ENCODE measurements at regions not wholly inside any gene's neighbourhood (a gene's known extent, or its start where the extent isn't known, plus 50 kb on each side); places are given as distances from the start of the nearest gene placed in this dataset.

DNA sequence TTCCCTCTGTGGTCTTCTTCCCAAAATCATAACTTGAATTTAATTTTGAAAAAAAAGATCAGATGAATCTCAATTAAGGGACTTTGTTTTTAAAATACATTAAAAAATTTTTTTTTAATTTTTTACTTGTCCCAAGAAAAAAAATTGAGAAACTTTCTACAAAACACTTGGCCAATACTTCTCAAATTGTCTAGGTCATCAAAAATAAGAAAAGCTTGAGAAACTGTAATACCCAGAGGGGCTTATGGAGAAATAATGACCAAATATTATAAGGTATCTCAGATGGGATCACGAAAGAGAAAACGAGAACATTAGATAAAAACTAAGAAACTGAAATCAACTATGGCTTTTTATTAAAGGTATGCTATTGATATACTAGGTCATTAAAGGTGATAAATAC, 835.0 kb downstream of the GATA3 start:
- Histone ChIP-seq H2AFZ (no peak overlapping the region), H3K79me2 (ENCODE audit: low read depth) (no peaks in the 10 kb centered on the region), H3K4me2 (no peak overlapping the region), H3K36me3 (ENCODE audit: low read depth) (no peaks in the 10 kb centered on the region), H3K9me2 (ENCODE audit: insufficient read depth) (no peaks in the 10 kb centered on the region), H3K27me3 (ENCODE audit: insufficient read depth, low read depth) (no peaks in the 10 kb centered on the region), H3K9me3 (ENCODE audit: insufficient read depth, low read depth) (no peaks in the 10 kb centered on the region), H4K20me1 (ENCODE audit: insufficient read depth) (no peaks in the 10 kb centered on the region), H3K4me1 (replicated peaks; ENCODE audit: insufficient read depth) (no peaks in the 10 kb centered on the region), H3K27ac (no peak overlapping the region), H3K4me3 (no peak overlapping the region), H3F3A (ENCODE audit: insufficient read depth, low read depth) (no peaks in the 10 kb centered on the region)
- BruUV-seq (replicated peaks), result no TSS peak
- CTCF ChIA-PET, result no interaction called here
- DNase-seq, result no peak
- TF ChIP-seq CTCF (conservative IDR thresholded peaks at IDR 0.05) (no peak), EZH2 (IDR thresholded peaks at IDR 0.05; ENCODE audit: low read depth) (no peak)
- intact Hi-C loops (cut with micrococcal nuclease; ENCODE audit: unreplicated experiment), result no loop called here
- POLR2A ChIA-PET (ENCODE audit: unreplicated experiment), result no interaction called here

DNA sequence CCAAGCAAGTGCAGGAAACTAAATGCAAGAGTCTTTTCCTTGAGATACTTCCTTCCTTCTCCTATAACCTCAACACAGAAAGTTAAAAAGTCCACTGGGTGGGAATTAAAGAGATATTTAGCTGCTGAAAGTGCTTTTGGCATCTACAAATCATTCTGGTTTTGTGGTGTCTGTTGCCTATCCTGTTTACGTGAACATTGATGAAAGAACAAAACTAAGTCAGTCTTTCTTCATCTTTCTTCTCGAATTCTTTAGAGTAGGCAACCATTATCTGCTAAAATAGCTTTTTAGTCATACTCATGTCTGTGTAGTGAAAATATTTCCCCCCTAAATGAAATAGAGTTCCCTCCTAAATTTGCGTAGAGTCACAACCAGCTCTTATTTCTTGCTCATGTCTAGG, 838.6 kb downstream of the GATA3 start:
- Histone ChIP-seq H3K27me3 (ENCODE audit: insufficient read depth, low read depth) (no peaks in the 10 kb centered on the region), H3K4me2 (no peak overlapping the region), H3K79me2 (ENCODE audit: low read depth) (no peaks in the 10 kb centered on the region), H3K9me3 (ENCODE audit: insufficient read depth, low read depth) (no peaks in the 10 kb centered on the region), H4K20me1 (ENCODE audit: insufficient read depth) (no peaks in the 10 kb centered on the region), H3F3A (ENCODE audit: insufficient read depth, low read depth) (no peaks in the 10 kb centered on the region), H2AFZ (no peak overlapping the region), H3K27ac (no peak overlapping the region), H3K4me1 (replicated peaks; ENCODE audit: insufficient read depth) (no peaks in the 10 kb centered on the region), H3K9me2 (ENCODE audit: insufficient read depth) (no peaks in the 10 kb centered on the region), H3K4me3 (no peak overlapping the region), H3K36me3 (ENCODE audit: low read depth) (no peaks in the 10 kb centered on the region)
- CTCF ChIA-PET, result no interaction called here
- POLR2A ChIA-PET (ENCODE audit: unreplicated experiment), result no interaction called here
- intact Hi-C loops (cut with micrococcal nuclease; ENCODE audit: unreplicated experiment), result no loop called here
- no peak for DNase-seq
- no peak for TF ChIP-seq CTCF (conservative IDR thresholded peaks at IDR 0.05)
- no peak for TF ChIP-seq EZH2 (IDR thresholded peaks at IDR 0.05; ENCODE audit: low read depth)
- BruUV-seq (replicated peaks), result no TSS peak

- ChIA-PET CTCF (no interaction called here), POLR2A (ENCODE audit: unreplicated experiment) (no interaction called here)
- no peak for DNase-seq
- no peak overlapping the region for H3K4me3 ChIP-seq
- no TSS peak for BruUV-seq (replicated peaks)
- no peaks in the 10 kb centered on the region for H4K20me1 ChIP-seq (ENCODE audit: insufficient read depth)
- TF ChIP-seq CTCF (conservative IDR thresholded peaks at IDR 0.05) (no peak), EZH2 (IDR thresholded peaks at IDR 0.05; ENCODE audit: low read depth) (no peak)
- no peak overlapping the region for H3K4me2 ChIP-seq
- H3K79me2 ChIP-seq (ENCODE audit: low read depth), result no peaks in the 10 kb centered on the region
- H3K36me3 ChIP-seq (ENCODE audit: low read depth), result no peaks in the 10 kb centered on the region
- intact Hi-C loops (cut with micrococcal nuclease; ENCODE audit: unreplicated experiment), result no loop called here
- H3K9me2 ChIP-seq (ENCODE audit: insufficient read depth), result no peaks in the 10 kb centered on the region
- H3K27me3 ChIP-seq (ENCODE audit: insufficient read depth, low read depth), result no peaks in the 10 kb centered on the region
- H3F3A ChIP-seq (ENCODE audit: insufficient read depth, low read depth), result no peaks in the 10 kb centered on the region
- no peak overlapping the region for H3K27ac ChIP-seq
- no peak overlapping the region for H2AFZ ChIP-seq
- no peaks in the 10 kb centered on the region for H3K9me3 ChIP-seq (ENCODE audit: insufficient read depth, low read depth)
- no peaks in the 10 kb centered on the region for H3K4me1 ChIP-seq (replicated peaks; ENCODE audit: insufficient read depth)
These were observed 839.7 kb downstream of the GATA3 start for GRCh38 chr10:8894148-8894547.
